Liver (tissue), 8 donors: ENCODE measurements at regions not wholly inside any gene's neighbourhood (a gene's known extent, or its start where the extent isn't known, plus 50 kb on each side); places are given as distances from the start of the nearest gene placed in this dataset.

Experiments used
- DNase-seq: peaks from one replicate; pipeline ENCODE4 v3.0.0-alpha.2; 2017; ENCODE audit warnings: low spot score
- H3K27ac ChIP-seq, 2 donors: one replicate each; pipeline ENCODE4 v1.7.0; 2013; ENCODE audit warnings: inconsistent platforms in 2 of 2, low read length in 2 of 2, control low read depth in 1 of 2, low read depth in 1 of 2, mild to moderate bottlenecking in 1 of 2
- H3K27me3 ChIP-seq, 4 donors: one replicate each; pipeline versions ENCODE4 v1.6.1 to v1.7.0; 2013; ENCODE audit warnings: low read length in 3 of 4, inconsistent platforms in 1 of 4, mild to moderate bottlenecking in 1 of 4, moderate library complexity in 1 of 4; ENCODE audit not compliant: control insufficient read depth in 4 of 4, insufficient read depth in 4 of 4
- H3K36me3 ChIP-seq, 4 donors: one replicate each; pipeline versions ENCODE4 v1.6.1 to v1.7.0; 2013; ENCODE audit warnings: low read length in 3 of 4, mild to moderate bottlenecking in 3 of 4, low read depth in 1 of 4, moderate library complexity in 1 of 4; ENCODE audit not compliant: control insufficient read depth in 4 of 4, insufficient read depth in 3 of 4
- H3K4me1 ChIP-seq, 4 donors: one replicate each; pipeline versions ENCODE4 v1.6.1 to v1.7.0; 2013; ENCODE audit warnings: low read length in 3 of 4, mild to moderate bottlenecking in 3 of 4, moderate library complexity in 1 of 4; ENCODE audit not compliant: control insufficient read depth in 4 of 4, insufficient read depth in 4 of 4
- H3K4me3 ChIP-seq, 3 donors: one replicate each; pipeline versions ENCODE4 v1.6.1 to v1.7.0; 2013; ENCODE audit warnings: low read length in 3 of 3, control low read depth in 1 of 3, low read depth in 1 of 3, mild to moderate bottlenecking in 1 of 3
- H3K9ac ChIP-seq, 2 donors: one replicate each; pipeline ENCODE4 v1.7.0; 2013; ENCODE audit warnings: low read length in 2 of 2, mild to moderate bottlenecking in 2 of 2, moderate library complexity in 2 of 2, control low read depth in 1 of 2, low read depth in 1 of 2
- H3K9me3 ChIP-seq, 4 donors: one replicate each; pipeline versions ENCODE4 v1.6.1 to v1.7.0; 2013; ENCODE audit warnings: low read length in 3 of 4; ENCODE audit not compliant: control insufficient read depth in 4 of 4
- ATF3 ChIP-seq: IDR thresholded peaks from 2 replicates; pipeline ENCODE4 v1.6.1; 2016; ENCODE audit warnings: antibody characterized with exemption
- CTCF ChIP-seq: fragments of 150-350 bp; IDR thresholded peaks from 2 replicates; pipeline ENCODE4 v1.5.1; 2017; ENCODE audit warnings: improper control_type of control experiment, low read depth, low read length; ENCODE audit not compliant: missing input control
- EGR1 ChIP-seq, 2 donors: IDR thresholded peaks; 2 replicates each; pipeline ENCODE4 v1.6.1; 2016 to 2018; ENCODE audit warnings: antibody characterized with exemption in 2 of 2, low read depth in 2 of 2
- FOXA1 ChIP-seq: IDR thresholded peaks from 2 replicates; pipeline ENCODE4 v1.6.1; 2016; ENCODE audit warnings: antibody characterized with exemption
- FOXA2 ChIP-seq: IDR thresholded peaks from 2 replicates; pipeline ENCODE4 v1.6.1; 2016; ENCODE audit warnings: antibody characterized with exemption
- GABPA ChIP-seq, 2 donors: IDR thresholded peaks in 1 of 2; conservative IDR thresholded peaks in 1 of 2; 2 replicates each; pipeline ENCODE4 v1.6.1; 2016; ENCODE audit warnings: antibody characterized with exemption in 2 of 2, mild to moderate bottlenecking in 1 of 2, moderate library complexity in 1 of 2
- HNF4A ChIP-seq, 2 donors: conservative IDR thresholded peaks; 2 replicates each; pipeline ENCODE4 v1.6.1; 2016; ENCODE audit warnings: antibody characterized with exemption in 2 of 2, mild to moderate bottlenecking in 2 of 2
- HNF4G ChIP-seq: IDR thresholded peaks from 2 replicates; pipeline ENCODE4 v1.6.1; 2016; ENCODE audit warnings: antibody characterized with exemption
- JUND ChIP-seq, 2 donors: IDR thresholded peaks; 2 replicates each; pipeline ENCODE4 v1.6.1; 2016; ENCODE audit warnings: antibody characterized with exemption in 2 of 2
- MAX ChIP-seq: IDR thresholded peaks from 2 replicates; pipeline ENCODE4 v1.6.1; 2016; ENCODE audit warnings: antibody characterized with exemption
- NR2F2 ChIP-seq: IDR thresholded peaks from 2 replicates; pipeline ENCODE4 v1.6.1; 2016; ENCODE audit warnings: antibody characterized with exemption
- RAD21 ChIP-seq, 2 donors: IDR thresholded peaks; 2 replicates each; pipeline ENCODE4 v1.6.1; 2016; ENCODE audit warnings: antibody characterized with exemption in 2 of 2, mild to moderate bottlenecking in 2 of 2
- REST ChIP-seq: IDR thresholded peaks from 2 replicates; pipeline ENCODE4 v1.6.1; 2016; ENCODE audit warnings: antibody characterized with exemption, mild to moderate bottlenecking
- RXRA ChIP-seq, 2 donors: IDR thresholded peaks; 2 replicates each; pipeline ENCODE4 v1.6.1; 2017 to 2018; ENCODE audit warnings: antibody characterized with exemption in 2 of 2, mild to moderate bottlenecking in 1 of 2
- SP1 ChIP-seq: IDR thresholded peaks from 2 replicates; pipeline ENCODE4 v1.6.1; 2018; ENCODE audit warnings: antibody characterized with exemption, mild to moderate bottlenecking
- TAF1 ChIP-seq: conservative IDR thresholded peaks from 2 replicates; pipeline ENCODE4 v1.6.1; 2016; ENCODE audit warnings: antibody characterized with exemption, mild to moderate bottlenecking
- YY1 ChIP-seq: IDR thresholded peaks from 2 replicates; pipeline ENCODE4 v1.6.1; 2016; ENCODE audit warnings: antibody characterized with exemption, mild to moderate bottlenecking
- ZBTB33 ChIP-seq: IDR thresholded peaks from 2 replicates; pipeline ENCODE4 v1.6.1; 2016; ENCODE audit warnings: antibody characterized with exemption
- WGBS: extraction: QIAGEN DNeasy Blood & Tissue Kit; methylation state at CpG from one replicate; pipeline ENCODE4 v1.1.7; 2013; 5-methylcytosine and 5-hydroxymethylcytosine counted together
- donor health status: healthy.
- donor health status: healthy.
- donor health status: healthy.
- donor health status: healthy.
- donor health status: healthy.

GRCh38 chr7:65302883-65303282 is 70.8 kb upstream of the ZNF92 start:
- Histone ChIP-seq H3K4me3 (no peak overlapping the region), H3K9ac (no peak overlapping the region), H3K4me1 (peaks cover 0 to 3% (median under 1%) of the 10 kb centered on the region in 4 donors), H3K9me3 (no peaks in the 10 kb centered on the region), H3K36me3 (no peaks in the 10 kb centered on the region), H3K27me3 (no peaks in the 10 kb centered on the region), H3K27ac (no peak overlapping the region)
- no peak for TF ChIP-seq RXRA (IDR thresholded peaks at IDR 0.05)
- no peak for TF ChIP-seq FOXA2
- TF ChIP-seq FOXA1: no peak
- no peak for DNase-seq
- WGBS: 100% methylated on average over 1 of the region's 1 CpG

GRCh38 chr7:65301007-65301406 is 72.6 kb upstream of the ZNF92 start:
- no peak overlapping the region for H3K9ac ChIP-seq
- TF ChIP-seq RXRA (IDR thresholded peaks at IDR 0.05) (no peak), FOXA2 (no peak), CTCF (no peak), YY1 (no peak), HNF4A (conservative IDR thresholded peaks at IDR 0.05) (no peak), JUND (IDR thresholded peaks at IDR 0.05) (no peak), ATF3 (no peak), REST (no peak), GABPA (IDR thresholded peaks at IDR 0.05 in 1 of 2, conservative IDR thresholded peaks at IDR 0.05 in 1 of 2) (no peak), EGR1 (IDR thresholded peaks at IDR 0.05; ENCODE audit: low read depth in 2 of 2) (no peak), HNF4G (no peak), ZBTB33 (no peak), SP1 (no peak), FOXA1 (no peak), RAD21 (IDR thresholded peaks at IDR 0.05) (no peak), TAF1 (no peak), MAX (no peak), NR2F2 (no peak)
- H3K9me3 ChIP-seq: no peaks in the 10 kb centered on the region
- no peak overlapping the region for H3K4me3 ChIP-seq
- H3K4me1 ChIP-seq: no peaks in the 10 kb centered on the region
- no peaks in the 10 kb centered on the region for H3K36me3 ChIP-seq
- WGBS: 76% methylated on average over 2 of the region's 2 CpGs
- H3K27ac ChIP-seq: no peak overlapping the region
- DNase-seq: no peak
- no peaks in the 10 kb centered on the region for H3K27me3 ChIP-seq
